Hematopoietic multipotent progenitor cell treated with erythropoietin and hydrocortisone succinate and interleukin-3 and kit ligand, for 15 days (in vitro differentiated cells): ENCODE measurements at regions not wholly inside any gene's neighbourhood (a gene's known extent, or its start where the extent isn't known, plus 50 kb on each side); places are given as distances from the start of the nearest gene placed in this dataset.

Experiments used
- DNase-seq: peaks from one replicate; pipeline ENCODE4 v3.0.0-alpha.2; 2015; ENCODE audit warnings: low spot score

- no peak for DNase-seq
These were observed 133.7 kb upstream of the ASTN2 start for GRCh38 chr9:117548556-117548955.

GRCh38 chr9:117547904-117548303, 133.0 kb upstream of the ASTN2 start:
- DNase-seq, result no peak

GRCh38 chr9:117546894-117547678, 132.2 kb upstream of the ASTN2 start:
- no peak for DNase-seq

- no peak for DNase-seq
These were observed 131.0 kb upstream of the ASTN2 start for GRCh38 chr9:117545846-117546245.

- DNase-seq, result no peak
These were observed 128.2 kb upstream of the ASTN2 start for GRCh38 chr9:117543089-117543488.

GRCh38 chr9:117542021-117542420, 127.2 kb upstream of the ASTN2 start:
- DNase-seq, result no peak

- DNase-seq, result no peak
These were observed 126.3 kb upstream of the ASTN2 start for GRCh38 chr9:117541181-117541580.

- no peak for DNase-seq
These were observed 121.1 kb upstream of the ASTN2 start for GRCh38 chr9:117535973-117536372.

- no peak for DNase-seq
These were observed 120.6 kb upstream of the ASTN2 start for GRCh38 chr9:117535434-117535833.

- no peak for DNase-seq
These were observed 113.4 kb upstream of the ASTN2 start for GRCh38 chr9:117528225-117528624.

GRCh38 chr9:117526674-117527073, 111.8 kb upstream of the ASTN2 start:
- DNase-seq, result no peak

- DNase-seq, result no peak
These were observed 108.8 kb upstream of the ASTN2 start for GRCh38 chr9:117523531-117524153.

GRCh38 chr9:117521293-117521692, 106.4 kb upstream of the ASTN2 start:
- DNase-seq, result no peak

GRCh38 chr9:117516676-117517632, 102.1 kb upstream of the ASTN2 start:
- DNase-seq, result no peak

- no peak for DNase-seq
These were observed 97.1 kb upstream of the ASTN2 start for GRCh38 chr9:117511852-117512481.

- DNase-seq, result no peak
These were observed 81.5 kb upstream of the ASTN2 start for GRCh38 chr9:117496307-117496706.

- DNase-seq, result no peak
These were observed 79.7 kb upstream of the ASTN2 start for GRCh38 chr9:117494401-117495090.

- DNase-seq, result no peak
These were observed 77.6 kb upstream of the ASTN2 start for GRCh38 chr9:117492476-117492875.

- no peak for DNase-seq
These were observed 76.6 kb upstream of the ASTN2 start for GRCh38 chr9:117491491-117491890.

GRCh38 chr9:117490199-117490598, 75.3 kb upstream of the ASTN2 start:
- DNase-seq, result no peak

GRCh38 chr9:117488659-117489058, 73.8 kb upstream of the ASTN2 start:
- DNase-seq, result no peak
